ENCODE measurements at regions not wholly inside any gene's neighbourhood (a gene's known extent, or its start where the extent isn't known, plus 50 kb on each side); places are given as distances from the start of the nearest gene placed in this dataset.
"Not testable (repeated sequence)": the region's sequence is repeated elsewhere in the genome, so short reads cannot be mapped to it uniquely, and the experiment has no call there.

DNA sequence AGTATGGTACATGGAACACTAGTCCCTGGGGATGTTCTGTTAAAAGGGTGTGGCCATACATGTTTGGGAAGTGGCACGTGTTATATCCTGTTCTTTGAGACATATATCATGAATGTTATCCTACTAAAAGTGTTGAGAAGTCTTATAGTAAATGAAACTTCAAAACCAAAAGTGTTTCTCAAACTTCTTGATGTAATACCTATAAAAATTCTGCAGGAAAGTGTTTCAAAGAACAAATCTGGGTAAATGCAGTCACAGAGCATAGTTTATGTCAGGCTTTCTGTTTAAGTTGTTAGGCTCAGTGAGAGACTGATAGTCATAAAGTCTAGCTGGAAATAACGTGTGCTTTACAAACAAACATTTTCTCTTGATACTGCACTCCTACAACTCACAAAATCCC is 273.7 kb downstream of the KIF20B start:
- 94% methylated on average over 2 of the region's 2 CpGs for WGBS
- H3K9me3 ChIP-seq (ENCODE audit: control insufficient read depth in 2 of 2, insufficient read depth in 1 of 2, low read length in 1 of 2): no peaks in the 10 kb centered on the region
- no peak overlapping the region for H3K4me3 ChIP-seq (ENCODE audit: low read length in 2 of 2)

GRCh38 chr10:89975771-89976170 is 274.4 kb downstream of the KIF20B start:
- Histone ChIP-seq H3K4me1 (ENCODE audit: control insufficient read depth in 2 of 2, insufficient read depth in 2 of 2, low read length in 2 of 2) (peaks cover 0 to 3% of the 10 kb centered on the region in 2 donors), H3K27me3 (ENCODE audit: control insufficient read depth in 2 of 2, insufficient read depth in 1 of 2, low read length in 1 of 2) (no peaks in the 10 kb centered on the region), H3K27ac (ENCODE audit: low read depth in 1 of 2, low read length in 1 of 2) (no peak overlapping the region), H3K36me3 (ENCODE audit: control insufficient read depth in 2 of 2, insufficient read depth in 2 of 2, low read length in 1 of 2) (no peaks in the 10 kb centered on the region), H3K4me3 (ENCODE audit: low read length in 2 of 2) (no peak overlapping the region), H3K9me3 (ENCODE audit: control insufficient read depth in 2 of 2, insufficient read depth in 1 of 2, low read length in 1 of 2) (no peaks in the 10 kb centered on the region)
- no peak for DNase-seq (ENCODE audit: low read depth in 6 of 9, low spot score in 9 of 9)
- 98% methylated on average over 2 of the region's 2 CpGs for WGBS

More for the DNA sequence above, 273.7 kb downstream of the KIF20B start:
- no peaks in the 10 kb centered on the region for H3K27me3 ChIP-seq (ENCODE audit: control insufficient read depth in 2 of 2, insufficient read depth in 1 of 2, low read length in 1 of 2)
- no peak overlapping the region for H3K27ac ChIP-seq (ENCODE audit: low read depth in 1 of 2, low read length in 1 of 2)
- H3K4me1 ChIP-seq (ENCODE audit: control insufficient read depth in 2 of 2, insufficient read depth in 2 of 2, low read length in 2 of 2): peaks cover 0 to 3% of the 10 kb centered on the region in 2 donors
- DNase-seq (ENCODE audit: low read depth in 6 of 9, low spot score in 9 of 9): no peak
- no peaks in the 10 kb centered on the region for H3K36me3 ChIP-seq (ENCODE audit: control insufficient read depth in 2 of 2, insufficient read depth in 2 of 2, low read length in 1 of 2)

DNA sequence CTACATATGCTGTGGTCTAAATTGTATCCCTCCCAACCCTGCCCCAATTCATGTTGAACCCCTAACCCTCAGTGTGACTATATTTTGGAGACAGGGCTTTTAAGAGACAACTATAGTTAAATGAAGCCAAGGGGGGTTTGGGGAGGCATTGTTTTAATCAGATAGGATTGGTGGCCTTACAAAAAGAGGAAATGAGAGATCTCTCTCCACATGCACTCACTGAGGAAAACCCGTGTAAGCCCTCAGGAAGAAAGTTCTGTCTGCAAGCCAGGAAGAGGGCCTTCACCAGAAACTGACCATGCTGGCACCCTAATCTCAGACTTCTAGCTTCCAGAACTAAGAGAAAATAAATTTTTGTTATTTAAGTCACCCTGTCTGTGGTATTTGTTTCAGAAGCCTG is 276.7 kb downstream of the KIF20B start:
- Histone ChIP-seq H3K36me3 (ENCODE audit: control insufficient read depth in 2 of 2, insufficient read depth in 2 of 2, low read length in 1 of 2) (no peaks in the 10 kb centered on the region), H3K4me3 (ENCODE audit: low read length in 2 of 2) (no peak overlapping the region), H3K27ac (ENCODE audit: low read depth in 1 of 2, low read length in 1 of 2) (no peak overlapping the region), H3K9me3 (ENCODE audit: control insufficient read depth in 2 of 2, insufficient read depth in 1 of 2, low read length in 1 of 2) (no peaks in the 10 kb centered on the region), H3K4me1 (ENCODE audit: control insufficient read depth in 2 of 2, insufficient read depth in 2 of 2, low read length in 2 of 2) (no peaks in the 10 kb centered on the region), H3K27me3 (ENCODE audit: control insufficient read depth in 2 of 2, insufficient read depth in 1 of 2, low read length in 1 of 2) (no peaks in the 10 kb centered on the region)
- no peak for DNase-seq (ENCODE audit: low read depth in 6 of 9, low spot score in 9 of 9)
- WGBS: 34% methylated on average over 1 of the region's 1 CpG

DNA sequence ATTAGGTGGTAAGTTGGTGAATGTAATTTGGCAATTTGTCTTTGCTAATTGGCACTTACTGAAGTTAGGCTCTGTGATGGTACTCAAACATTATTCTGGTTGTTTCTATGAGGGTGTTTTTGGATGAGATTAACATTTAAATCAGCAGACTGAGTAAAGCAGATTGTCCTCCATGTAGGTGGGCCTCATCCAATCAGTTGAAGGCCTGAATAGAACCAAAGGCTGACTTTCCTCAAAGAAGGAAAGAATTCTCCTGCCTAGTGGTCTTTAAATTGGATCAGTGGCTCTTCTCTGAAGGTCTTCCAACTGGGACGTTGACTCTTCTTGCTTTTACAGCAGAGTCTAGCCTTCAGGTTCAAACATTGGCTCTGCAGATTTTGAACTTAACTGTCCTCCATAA is 278.3 kb downstream of the KIF20B start:
- Histone ChIP-seq H3K4me3 (ENCODE audit: low read length in 2 of 2) (no peak overlapping the region), H3K4me1 (ENCODE audit: control insufficient read depth in 2 of 2, insufficient read depth in 2 of 2, low read length in 2 of 2) (no peaks in the 10 kb centered on the region), H3K9me3 (ENCODE audit: control insufficient read depth in 2 of 2, insufficient read depth in 1 of 2, low read length in 1 of 2) (no peaks in the 10 kb centered on the region), H3K27me3 (ENCODE audit: control insufficient read depth in 2 of 2, insufficient read depth in 1 of 2, low read length in 1 of 2) (no peaks in the 10 kb centered on the region), H3K36me3 (ENCODE audit: control insufficient read depth in 2 of 2, insufficient read depth in 2 of 2, low read length in 1 of 2) (no peaks in the 10 kb centered on the region), H3K27ac (ENCODE audit: low read depth in 1 of 2, low read length in 1 of 2) (no peak overlapping the region)
- no peak for DNase-seq (ENCODE audit: low read depth in 6 of 9, low spot score in 9 of 9)
- 100% methylated on average over 1 of the region's 1 CpG for WGBS

GRCh38 chr10:89980166-89980565 is 278.8 kb downstream of the KIF20B start:
- no peak overlapping the region for H3K4me3 ChIP-seq (ENCODE audit: low read length in 2 of 2)
- H3K9me3 ChIP-seq (ENCODE audit: control insufficient read depth in 2 of 2, insufficient read depth in 1 of 2, low read length in 1 of 2): no peaks in the 10 kb centered on the region
- no peaks in the 10 kb centered on the region for H3K27me3 ChIP-seq (ENCODE audit: control insufficient read depth in 2 of 2, insufficient read depth in 1 of 2, low read length in 1 of 2)
- H3K4me1 ChIP-seq (ENCODE audit: control insufficient read depth in 2 of 2, insufficient read depth in 2 of 2, low read length in 2 of 2): no peaks in the 10 kb centered on the region
- DNase-seq (ENCODE audit: low read depth in 6 of 9, low spot score in 9 of 9): no peak
- 97% methylated on average over 2 of the region's 2 CpGs for WGBS
- H3K27ac ChIP-seq (ENCODE audit: low read depth in 1 of 2, low read length in 1 of 2): no peak overlapping the region
- no peaks in the 10 kb centered on the region for H3K36me3 ChIP-seq (ENCODE audit: control insufficient read depth in 2 of 2, insufficient read depth in 2 of 2, low read length in 1 of 2)

- WGBS: 35% methylated on average over 3 of the region's 3 CpGs
- Histone ChIP-seq H3K27me3 (ENCODE audit: control insufficient read depth in 2 of 2, insufficient read depth in 1 of 2, low read length in 1 of 2) (no peaks in the 10 kb centered on the region), H3K27ac (ENCODE audit: low read depth in 1 of 2, low read length in 1 of 2) (no peak overlapping the region), H3K4me3 (ENCODE audit: low read length in 2 of 2) (no peak overlapping the region), H3K9me3 (ENCODE audit: control insufficient read depth in 2 of 2, insufficient read depth in 1 of 2, low read length in 1 of 2) (no peaks in the 10 kb centered on the region), H3K36me3 (ENCODE audit: control insufficient read depth in 2 of 2, insufficient read depth in 2 of 2, low read length in 1 of 2) (no peaks in the 10 kb centered on the region), H3K4me1 (ENCODE audit: control insufficient read depth in 2 of 2, insufficient read depth in 2 of 2, low read length in 2 of 2) (no peaks in the 10 kb centered on the region)
- no peak for DNase-seq (ENCODE audit: low read depth in 6 of 9, low spot score in 9 of 9)
Observed at GRCh38 chr10:89981891-89982290, 280.5 kb downstream of the KIF20B start.

DNA sequence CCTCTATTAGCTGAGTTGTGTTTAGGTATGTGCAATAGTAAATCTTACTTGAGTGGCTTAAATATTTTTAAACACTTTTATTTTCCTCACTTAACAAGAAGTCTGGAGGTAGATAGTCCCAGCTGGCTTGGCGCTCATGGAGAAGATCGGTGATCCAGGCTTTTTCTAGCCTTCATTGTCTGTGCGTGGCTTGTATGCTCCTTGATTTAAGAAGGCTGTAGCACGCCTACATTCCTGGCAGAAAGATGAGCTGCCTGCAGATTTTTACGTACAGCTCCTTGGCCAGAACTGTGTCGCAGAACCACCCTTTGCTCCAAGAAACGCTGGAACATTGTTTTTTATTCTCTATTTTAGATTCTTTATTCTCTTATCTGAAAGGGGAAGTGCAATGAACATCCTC is 284.1 kb downstream of the KIF20B start:
- no peak overlapping the region for H3K27ac ChIP-seq (ENCODE audit: low read depth in 1 of 2, low read length in 1 of 2)
- H3K9me3 ChIP-seq (ENCODE audit: control insufficient read depth in 2 of 2, insufficient read depth in 1 of 2, low read length in 1 of 2): no peaks in the 10 kb centered on the region
- H3K36me3 ChIP-seq (ENCODE audit: control insufficient read depth in 2 of 2, insufficient read depth in 2 of 2, low read length in 1 of 2): no peaks in the 10 kb centered on the region
- no peaks in the 10 kb centered on the region for H3K27me3 ChIP-seq (ENCODE audit: control insufficient read depth in 2 of 2, insufficient read depth in 1 of 2, low read length in 1 of 2)
- 94% methylated on average over 7 of the region's 7 CpGs for WGBS
- H3K4me3 ChIP-seq (ENCODE audit: low read length in 2 of 2): no peak overlapping the region
- DNase-seq (ENCODE audit: low read depth in 6 of 9, low spot score in 9 of 9): no peak
- no peaks in the 10 kb centered on the region for H3K4me1 ChIP-seq (ENCODE audit: control insufficient read depth in 2 of 2, insufficient read depth in 2 of 2, low read length in 2 of 2)

DNA sequence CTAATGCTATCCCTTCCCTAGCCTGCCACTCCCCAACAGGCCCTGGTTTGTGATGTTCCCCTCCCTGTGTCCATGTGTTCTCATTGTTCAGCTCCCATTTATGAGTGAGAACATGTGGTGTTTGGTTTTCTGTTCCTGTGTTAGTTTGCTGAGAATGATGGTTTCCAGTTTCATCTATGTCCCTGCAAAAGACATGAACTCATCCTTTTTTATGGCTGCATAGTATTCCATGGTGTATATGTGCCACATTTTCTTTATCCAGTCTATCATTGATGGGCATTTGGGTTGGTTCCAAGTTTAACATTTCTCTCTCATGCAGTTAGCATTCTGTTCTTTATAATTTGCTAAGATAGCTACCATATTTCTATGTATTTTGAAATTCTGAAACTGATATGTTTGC is 287.0 kb downstream of the KIF20B start:
- H3K27me3 ChIP-seq (ENCODE audit: control insufficient read depth in 2 of 2, insufficient read depth in 1 of 2, low read length in 1 of 2); H3K27ac ChIP-seq (ENCODE audit: low read depth in 1 of 2, low read length in 1 of 2); DNase-seq (ENCODE audit: low read depth in 6 of 9, low spot score in 9 of 9): not testable (repeated sequence)

GRCh38 chr10:89992575-89992974 is 291.2 kb downstream of the KIF20B start:
- Histone ChIP-seq H3K9me3 (ENCODE audit: control insufficient read depth in 2 of 2, insufficient read depth in 1 of 2, low read length in 1 of 2) (peaks cover 0 to 4% of the 10 kb centered on the region in 2 donors), H3K27me3 (ENCODE audit: control insufficient read depth in 2 of 2, insufficient read depth in 1 of 2, low read length in 1 of 2) (no peaks in the 10 kb centered on the region), H3K4me3 (ENCODE audit: low read length in 2 of 2) (no peak overlapping the region), H3K4me1 (ENCODE audit: control insufficient read depth in 2 of 2, insufficient read depth in 2 of 2, low read length in 2 of 2) (no peaks in the 10 kb centered on the region), H3K36me3 (ENCODE audit: control insufficient read depth in 2 of 2, insufficient read depth in 2 of 2, low read length in 1 of 2) (no peaks in the 10 kb centered on the region), H3K27ac (ENCODE audit: low read depth in 1 of 2, low read length in 1 of 2) (no peak overlapping the region)
- WGBS: 93% methylated on average over 1 of the region's 1 CpG
- DNase-seq (ENCODE audit: low read depth in 6 of 9, low spot score in 9 of 9): no peak

More for the DNA sequence above, 287.0 kb downstream of the KIF20B start:
- H3K4me1 ChIP-seq (ENCODE audit: control insufficient read depth in 2 of 2, insufficient read depth in 2 of 2, low read length in 2 of 2); H3K4me3 ChIP-seq (ENCODE audit: low read length in 2 of 2); H3K36me3 ChIP-seq (ENCODE audit: control insufficient read depth in 2 of 2, insufficient read depth in 2 of 2, low read length in 1 of 2); H3K9me3 ChIP-seq (ENCODE audit: control insufficient read depth in 2 of 2, insufficient read depth in 1 of 2, low read length in 1 of 2): not testable (repeated sequence)

DNA sequence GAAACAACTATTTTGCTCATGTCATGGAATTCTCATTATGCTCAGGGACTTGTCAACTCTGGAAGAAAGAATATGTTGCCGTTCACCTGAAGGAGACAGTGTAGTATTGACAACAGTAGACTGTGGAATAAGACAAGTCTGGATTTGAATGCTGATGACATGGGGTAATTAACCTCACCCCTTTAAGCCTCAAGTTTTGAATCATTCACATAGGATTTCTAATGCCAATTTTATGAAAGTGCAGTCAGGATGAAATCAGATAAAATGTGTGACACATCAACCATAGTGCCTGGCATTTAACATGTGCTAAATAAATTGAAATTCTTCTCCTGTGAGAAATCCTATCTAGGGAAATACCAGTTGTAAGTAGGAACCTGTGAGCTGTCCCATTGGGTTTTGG is 305.8 kb downstream of the KIF20B start:
- Histone ChIP-seq H3K4me1 (ENCODE audit: control insufficient read depth in 2 of 2, insufficient read depth in 2 of 2, low read length in 2 of 2) (no peaks in the 10 kb centered on the region), H3K36me3 (ENCODE audit: control insufficient read depth in 2 of 2, insufficient read depth in 2 of 2, low read length in 1 of 2) (no peaks in the 10 kb centered on the region), H3K27ac (ENCODE audit: low read depth in 1 of 2, low read length in 1 of 2) (no peak overlapping the region), H3K27me3 (ENCODE audit: control insufficient read depth in 2 of 2, insufficient read depth in 1 of 2, low read length in 1 of 2) (no peaks in the 10 kb centered on the region), H3K9me3 (ENCODE audit: control insufficient read depth in 2 of 2, insufficient read depth in 1 of 2, low read length in 1 of 2) (no peaks in the 10 kb centered on the region), H3K4me3 (ENCODE audit: low read length in 2 of 2) (no peak overlapping the region)
- DNase-seq (ENCODE audit: low read depth in 6 of 9, low spot score in 9 of 9): no peak
- 93% methylated on average over 1 of the region's 1 CpG for WGBS
